PC-9 (cell line): ENCODE measurements at regions not wholly inside any gene's neighbourhood (a gene's known extent, or its start where the extent isn't known, plus 50 kb on each side); places are given as distances from the start of the nearest gene placed in this dataset.

Source experiments
- EZH2 ChIP-seq: fragments of 200-600 bp; sonication (generic); IDR thresholded peaks from 2 replicates; pipeline ENCODE4 v1.8.0; 2017; ENCODE audit warnings: antibody characterized with exemption, low read depth
- TF ChIP-seq, protein P1 (sequence below): fragments of 200-600 bp; sonication (generic); conservative IDR thresholded peaks from 2 replicates; pipeline ENCODE4 v1.6.1; 2017; ENCODE audit warnings: mixed run types, antibody characterized with exemption, mild to moderate bottlenecking, moderate library complexity

DNA sequence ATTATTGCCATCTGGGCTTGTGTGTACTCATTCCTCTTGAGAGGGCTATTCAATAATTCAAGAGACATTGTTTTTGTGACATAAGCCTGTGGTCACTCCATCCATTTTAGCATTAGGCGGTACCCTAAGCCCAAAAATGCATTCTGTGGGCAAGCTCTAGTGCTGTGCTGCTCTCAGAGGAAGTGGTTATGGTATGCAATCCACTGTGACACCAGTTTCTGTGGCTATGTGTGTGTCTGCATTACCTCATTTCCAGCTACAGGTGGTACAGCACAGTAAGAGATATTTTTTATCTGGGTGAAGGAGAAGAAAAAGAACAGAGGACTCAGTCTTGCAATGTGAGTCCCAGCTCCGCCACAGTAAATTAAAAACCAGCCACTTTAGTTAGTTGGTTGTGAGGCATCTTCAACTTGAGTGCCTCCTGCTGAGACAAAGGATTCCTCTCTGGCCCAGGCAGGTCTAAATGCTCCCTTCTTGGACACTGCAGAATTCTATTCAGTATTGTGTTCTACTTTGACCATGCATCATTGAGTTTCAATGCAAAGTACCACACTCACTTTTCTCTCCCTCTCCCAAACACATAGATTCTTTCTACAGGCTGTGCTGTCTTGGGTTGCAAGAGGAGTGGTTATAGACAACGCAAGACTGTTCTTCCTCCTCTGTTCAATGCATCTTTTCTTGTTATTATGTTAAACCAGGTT lies 777.8 kb upstream of the BRINP3 start:
- TF ChIP-seq, protein P1, sequence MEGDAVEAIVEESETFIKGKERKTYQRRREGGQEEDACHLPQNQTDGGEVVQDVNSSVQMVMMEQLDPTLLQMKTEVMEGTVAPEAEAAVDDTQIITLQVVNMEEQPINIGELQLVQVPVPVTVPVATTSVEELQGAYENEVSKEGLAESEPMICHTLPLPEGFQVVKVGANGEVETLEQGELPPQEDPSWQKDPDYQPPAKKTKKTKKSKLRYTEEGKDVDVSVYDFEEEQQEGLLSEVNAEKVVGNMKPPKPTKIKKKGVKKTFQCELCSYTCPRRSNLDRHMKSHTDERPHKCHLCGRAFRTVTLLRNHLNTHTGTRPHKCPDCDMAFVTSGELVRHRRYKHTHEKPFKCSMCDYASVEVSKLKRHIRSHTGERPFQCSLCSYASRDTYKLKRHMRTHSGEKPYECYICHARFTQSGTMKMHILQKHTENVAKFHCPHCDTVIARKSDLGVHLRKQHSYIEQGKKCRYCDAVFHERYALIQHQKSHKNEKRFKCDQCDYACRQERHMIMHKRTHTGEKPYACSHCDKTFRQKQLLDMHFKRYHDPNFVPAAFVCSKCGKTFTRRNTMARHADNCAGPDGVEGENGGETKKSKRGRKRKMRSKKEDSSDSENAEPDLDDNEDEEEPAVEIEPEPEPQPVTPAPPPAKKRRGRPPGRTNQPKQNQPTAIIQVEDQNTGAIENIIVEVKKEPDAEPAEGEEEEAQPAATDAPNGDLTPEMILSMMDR: no peak
- no peak for TF ChIP-seq EZH2
